G401 (cell line): ENCODE measurements at regions not wholly inside any gene's neighbourhood (a gene's known extent, or its start where the extent isn't known, plus 50 kb on each side); places are given as distances from the start of the nearest gene placed in this dataset.

Experiments used
- DNase-seq: peaks from one replicate; pipeline ENCODE4 v3.0.0-alpha.2; 2015; ENCODE audit warnings: low spot score
- in situ Hi-C: cut with HindIII; loops from 2 replicates; pipeline ENCODE4 v1.10.0; 2016; ENCODE audit warnings: low sequenced_read_pairs, mixed read lengths

GRCh38 chr7:88386665-88387156 lies 80.0 kb upstream of the STEAP4 start:
- in situ Hi-C loops, result no loop called here
- DNase-seq, result no peak

- no peak for DNase-seq
- in situ Hi-C loops, result no loop called here
Measured at GRCh38 chr7:88377434-88377833, 70.7 kb upstream of the STEAP4 start.

DNA sequence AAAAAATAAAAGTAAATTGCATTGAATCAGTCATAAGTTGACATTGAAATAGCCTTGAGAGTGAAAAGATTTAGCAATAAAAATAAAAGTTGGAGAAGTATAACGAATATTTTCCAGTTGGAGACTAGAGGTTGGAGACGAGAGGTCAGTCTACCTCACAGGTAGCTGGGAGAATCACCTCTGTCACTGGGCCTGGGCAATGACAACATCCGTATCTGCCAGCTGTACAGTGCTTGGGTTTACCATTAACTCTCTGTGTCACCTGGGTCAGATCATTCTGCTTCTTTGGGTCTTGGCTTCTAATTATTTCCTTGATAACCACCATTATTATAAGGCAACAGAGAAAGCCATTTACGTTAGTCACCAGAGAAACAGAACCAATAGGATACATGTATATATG lies 62.0 kb upstream of the STEAP4 start:
- in situ Hi-C loops, result no loop called here
- DNase-seq, result no peak

DNA sequence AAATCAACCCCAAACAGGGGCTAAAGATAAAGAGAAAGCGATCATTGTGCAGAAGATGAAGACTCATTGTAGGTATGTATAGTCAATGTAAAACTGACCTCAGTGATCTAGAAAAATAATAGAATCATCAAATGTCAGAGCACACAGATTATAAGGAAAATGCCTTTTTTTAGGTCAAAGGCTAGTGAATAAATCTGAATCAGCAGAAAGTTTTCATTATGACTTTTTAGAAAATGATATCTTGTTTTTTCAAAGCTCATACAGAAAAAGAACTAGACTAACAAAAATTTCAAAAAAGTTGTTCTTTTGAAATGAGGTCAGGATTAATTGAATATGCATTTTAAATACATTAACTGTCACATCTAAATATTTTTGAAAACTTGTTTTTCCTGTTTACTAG lies 60.2 kb upstream of the STEAP4 start:
- no peak for DNase-seq
- in situ Hi-C loops, result no loop called here

- in situ Hi-C loops, result no loop called here
- no peak for DNase-seq
Measured at GRCh38 chr7:88363869-88364268, 57.2 kb upstream of the STEAP4 start.

GRCh38 chr7:88363249-88363648 lies 56.6 kb upstream of the STEAP4 start:
- in situ Hi-C loops, result no loop called here
- no peak for DNase-seq

GRCh38 chr7:88361357-88361756 lies 54.7 kb upstream of the STEAP4 start:
- in situ Hi-C loops, result no loop called here

DNA sequence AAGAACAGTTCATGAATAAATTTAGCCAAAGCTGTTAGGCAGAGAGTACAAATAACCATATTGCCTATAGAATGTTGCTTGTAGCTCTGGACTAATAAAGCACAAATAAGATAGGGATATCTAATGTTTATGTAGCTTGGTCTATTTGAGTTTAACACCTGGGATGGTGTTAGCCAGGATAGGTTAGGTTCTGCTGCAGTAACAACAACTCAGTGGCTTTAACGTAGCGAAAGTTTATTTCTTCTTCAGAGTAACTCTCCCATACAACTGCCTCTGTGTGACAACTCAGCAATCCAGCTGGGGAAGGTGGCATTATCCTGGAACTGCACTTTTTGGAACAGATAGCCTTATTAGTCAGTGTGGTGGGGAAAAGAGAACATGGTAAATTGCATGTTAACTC lies 52.2 kb upstream of the STEAP4 start:
- in situ Hi-C loops, result no loop called here
- no peak for DNase-seq

More at GRCh38 chr7:88361357-88361756, 54.7 kb upstream of the STEAP4 start:
- no peak for DNase-seq

DNA sequence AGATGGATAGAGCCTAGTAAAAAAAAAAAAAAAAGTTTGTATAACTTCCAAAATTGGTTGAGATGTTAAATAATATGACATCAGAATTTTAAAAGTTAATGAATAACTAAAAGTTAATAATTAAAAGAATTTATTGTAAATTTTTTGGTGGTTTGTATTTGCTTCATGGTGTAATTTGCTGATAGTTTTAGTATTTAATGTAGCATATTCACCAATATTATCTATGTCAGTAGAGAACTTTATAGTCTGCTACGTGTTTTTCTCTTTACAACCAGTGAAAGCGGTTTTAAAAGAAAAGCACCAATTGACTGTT lies 51.8 kb upstream of the STEAP4 start:
- no peak for DNase-seq
- in situ Hi-C loops, result no loop called here

DNA sequence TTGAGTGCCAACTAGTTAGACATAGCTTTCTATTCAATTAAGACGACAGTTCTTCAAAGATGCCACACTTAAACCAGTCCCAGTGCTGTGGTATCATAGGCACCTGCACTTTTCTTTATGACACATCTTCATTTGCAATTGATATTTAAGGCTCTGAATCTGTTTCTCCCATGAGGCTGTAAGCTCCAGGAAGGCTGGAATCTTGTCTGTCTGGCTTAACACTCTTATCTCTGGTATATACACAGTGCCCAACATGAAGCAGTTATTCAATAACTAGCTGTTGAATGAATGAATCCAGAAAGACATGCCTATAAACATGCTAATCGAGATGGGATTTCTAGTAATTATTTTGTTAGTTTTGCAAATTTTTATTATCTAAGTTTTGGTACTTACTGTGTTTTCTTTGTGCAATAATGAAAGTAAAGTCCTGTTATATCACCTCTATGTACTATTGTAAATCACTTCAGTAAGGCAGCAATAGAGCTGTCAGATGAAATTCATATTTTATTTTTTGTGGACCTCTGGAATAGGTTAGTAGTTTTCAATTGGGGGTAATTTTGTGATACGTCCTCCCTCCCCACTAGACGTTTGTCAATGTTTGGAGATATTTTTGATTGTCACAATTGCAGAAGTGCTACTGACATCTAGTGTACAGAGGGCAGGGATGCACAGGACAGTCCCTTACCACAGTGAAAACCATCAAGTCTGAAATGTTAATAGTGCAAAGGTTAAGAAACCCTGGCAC lies 51.3 kb upstream of the STEAP4 start:
- in situ Hi-C loops, result no loop called here
- peak; percentile 8 for DNase-seq

DNA sequence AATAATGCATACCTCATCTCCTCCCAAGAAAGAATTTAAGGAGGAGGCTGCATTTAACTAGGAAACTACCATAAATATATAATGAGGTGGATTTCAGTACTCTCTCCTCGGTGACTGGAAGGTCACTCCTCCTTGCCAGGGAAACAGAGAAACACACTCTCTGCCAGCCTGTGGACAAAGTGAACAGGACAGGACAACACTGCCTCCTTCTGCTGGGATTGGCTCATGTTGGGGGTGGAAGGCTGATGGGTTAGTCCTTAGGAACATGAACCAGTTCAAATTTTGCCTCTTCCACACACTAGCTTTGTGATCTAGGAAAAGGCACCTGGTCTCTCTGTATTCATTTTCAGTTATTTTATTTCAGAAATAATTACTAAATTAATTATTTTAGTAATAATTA lies 50.6 kb upstream of the STEAP4 start:
- no peak for DNase-seq
- in situ Hi-C loops, result no loop called here
